Astrocyte of the spinal cord (primary cell): ENCODE measurements at regions not wholly inside any gene's neighbourhood (a gene's known extent, or its start where the extent isn't known, plus 50 kb on each side); places are given as distances from the start of the nearest gene placed in this dataset.

ENCODE experiments used
- DNase-seq: peaks from one replicate; pipeline ENCODE4 v3.0.0; 2011; ENCODE audit warnings: low read depth, low spot score
- H3K4me3 ChIP-seq: 2 replicates; pipeline ENCODE4 v1.5.1; 2011; ENCODE audit warnings: low read depth, mild to moderate bottlenecking, low read length, moderate library complexity
- CTCF ChIP-seq: IDR thresholded peaks from 2 replicates; pipeline ENCODE4 v1.5.1; 2012; ENCODE audit warnings: low read depth, mild to moderate bottlenecking, low read length, inconsistent platforms
- in situ Hi-C: cut with HindIII; loops from 2 replicates; pipeline ENCODE4 v1.10.0; 2017; ENCODE audit warnings: low sequenced_read_pairs

- DNase-seq = no peak
- H3K4me3 ChIP-seq = no peak overlapping the region
- TF ChIP-seq CTCF = no peak
- in situ Hi-C loops = no loop called here
Measured at GRCh38 chr6:140915551-140915950, 1217.2 kb upstream of the GJE1 start.

DNA sequence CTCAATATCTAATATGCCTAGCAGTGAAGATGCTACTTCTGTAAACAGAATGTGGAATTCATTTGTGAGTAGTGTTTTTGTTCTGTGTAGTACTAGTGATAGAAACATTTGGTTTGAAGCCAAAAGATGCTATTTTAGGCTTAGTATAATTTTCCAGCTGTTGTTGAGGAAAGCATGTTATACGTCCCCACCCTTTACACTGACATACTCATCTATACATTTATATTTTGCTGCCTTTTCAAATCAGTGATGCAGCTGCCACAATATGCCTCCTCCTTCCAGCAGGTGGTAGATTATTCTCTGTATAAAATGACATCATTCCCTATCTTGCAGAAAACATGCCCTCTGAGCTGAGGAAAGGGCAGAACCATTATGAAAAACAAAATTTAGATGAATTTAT, 1217.6 kb upstream of the GJE1 start:
- no peak for TF ChIP-seq CTCF
- no peak for DNase-seq
- in situ Hi-C loops = no loop called here

GRCh38 chr6:140912686-140913085, 1220.0 kb upstream of the GJE1 start:
- in situ Hi-C loops = no loop called here
- H3K4me3 ChIP-seq = no peak overlapping the region

More for the DNA sequence above, 1217.6 kb upstream of the GJE1 start:
- no peak overlapping the region for H3K4me3 ChIP-seq

GRCh38 chr6:140909625-140910024, 1223.1 kb upstream of the GJE1 start:
- in situ Hi-C loops = no loop called here
- DNase-seq = no peak
- H3K4me3 ChIP-seq = no peak overlapping the region
- no peak for TF ChIP-seq CTCF

More at GRCh38 chr6:140912686-140913085, 1220.0 kb upstream of the GJE1 start:
- DNase-seq = no peak
- no peak for TF ChIP-seq CTCF

DNA sequence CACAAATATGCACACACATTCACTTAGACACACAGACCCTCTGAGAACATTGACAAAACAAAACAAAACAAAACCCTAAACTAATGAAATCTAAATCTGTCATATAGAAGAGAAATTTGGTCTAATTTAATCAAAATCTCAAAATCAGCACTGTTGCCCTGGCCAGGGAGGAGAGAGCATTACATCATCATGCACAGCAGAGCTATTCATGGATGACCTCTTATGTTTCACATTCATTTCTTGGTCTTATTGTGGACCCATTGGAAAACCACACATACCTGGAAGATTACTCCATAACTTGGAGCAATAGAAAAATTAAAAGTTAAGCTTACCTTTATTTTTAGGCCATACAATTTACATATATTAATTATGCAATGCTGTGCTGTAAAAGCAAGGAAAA, 1223.6 kb upstream of the GJE1 start:
- peak; percentile 49 for DNase-seq
- in situ Hi-C loops = no loop called here
- no peak for TF ChIP-seq CTCF
- H3K4me3 ChIP-seq = no peak overlapping the region

GRCh38 chr6:140908505-140908904, 1224.2 kb upstream of the GJE1 start:
- DNase-seq = no peak
- no peak for TF ChIP-seq CTCF
- H3K4me3 ChIP-seq = no peak overlapping the region
- in situ Hi-C loops = no loop called here

- no peak overlapping the region for H3K4me3 ChIP-seq
- no peak for TF ChIP-seq CTCF
- in situ Hi-C loops = no loop called here
- no peak for DNase-seq
Measured at GRCh38 chr6:140907235-140907634, 1225.5 kb upstream of the GJE1 start.
